ENCODE measurements at regions not wholly inside any gene's neighbourhood (a gene's known extent, or its start where the extent isn't known, plus 50 kb on each side); places are given as distances from the start of the nearest gene placed in this dataset.

GRCh38 chr9:116000748-116001329 is 152.8 kb upstream of the PAPPA start:
- no peak overlapping the region for H3K27ac Mint-ChIP-seq
- H3K4me3 Mint-ChIP-seq, result no peak overlapping the region
- Histone ChIP-seq H3K4me1 (ENCODE audit: control insufficient read depth in 1 of 2, extremely low read depth in 1 of 2, insufficient read depth in 2 of 2, low read length in 2 of 2) (no peaks in the 10 kb centered on the region), H3K36me3 (ENCODE audit: control insufficient read depth in 2 of 2, extremely low read depth in 1 of 2, insufficient read depth in 1 of 2, low read length in 1 of 2) (no peaks in the 10 kb centered on the region), H3K27ac (ENCODE audit: low read length) (no peak overlapping the region), H3K9me3 (no peaks in the 10 kb centered on the region), H3K27me3 (replicated peaks in 1 of 2; ENCODE audit: control insufficient read depth in 2 of 2, extremely low read depth in 1 of 2, insufficient read depth in 2 of 2, low read length in 1 of 2) (no peaks in the 10 kb centered on the region), H3K4me3 (ENCODE audit: control insufficient read depth in 1 of 2, extremely low read depth in 1 of 2, low read length in 1 of 2) (no peak overlapping the region)
- ATAC-seq (replicated peaks in 1 of 4), result no peak
- H3K9me3 Mint-ChIP-seq, result peaks cover 0 to 2% (median 0%) of the 10 kb centered on the region in 3 donors
- DNase-seq, result no peak
- no peaks in the 10 kb centered on the region for H3K36me3 Mint-ChIP-seq
- no peaks in the 10 kb centered on the region for H3K27me3 Mint-ChIP-seq
- H3K4me1 Mint-ChIP-seq, result no peaks in the 10 kb centered on the region
- ChIA-PET POLR2A (no interaction called here), CTCF (no interaction called here)
- WGBS (ENCODE audit: insufficient coverage), result 80% methylated on average over 1 of the region's 4 CpGs

GRCh38 chr9:116002181-116002580 is 151.4 kb upstream of the PAPPA start:
- Histone ChIP-seq H3K9me3 (no peaks in the 10 kb centered on the region), H3K4me3 (ENCODE audit: control insufficient read depth in 1 of 2, extremely low read depth in 1 of 2, low read length in 1 of 2) (no peak overlapping the region), H3K27me3 (replicated peaks in 1 of 2; ENCODE audit: control insufficient read depth in 2 of 2, extremely low read depth in 1 of 2, insufficient read depth in 2 of 2, low read length in 1 of 2) (no peaks in the 10 kb centered on the region), H3K4me1 (ENCODE audit: control insufficient read depth in 1 of 2, extremely low read depth in 1 of 2, insufficient read depth in 2 of 2, low read length in 2 of 2) (no peaks in the 10 kb centered on the region), H3K27ac (ENCODE audit: low read length) (no peak overlapping the region), H3K36me3 (ENCODE audit: control insufficient read depth in 2 of 2, extremely low read depth in 1 of 2, insufficient read depth in 1 of 2, low read length in 1 of 2) (no peaks in the 10 kb centered on the region)
- Mint-ChIP-seq H3K27me3 (no peaks in the 10 kb centered on the region), H3K4me1 (no peaks in the 10 kb centered on the region), H3K4me3 (no peak overlapping the region), H3K27ac (no peak overlapping the region), H3K36me3 (no peaks in the 10 kb centered on the region), H3K9me3 (peaks cover 0 to 2% (median 0%) of the 10 kb centered on the region in 3 donors)
- ATAC-seq (replicated peaks in 1 of 4) (no peak), DNase-seq (no peak)
- CTCF ChIA-PET, result no interaction called here
- WGBS (ENCODE audit: insufficient coverage), result no CpG with 5 or more reads among the region's 5 CpGs
- POLR2A ChIA-PET, result no interaction called here

- no peak overlapping the region for H3K4me3 ChIP-seq (ENCODE audit: control insufficient read depth in 1 of 2, extremely low read depth in 1 of 2, low read length in 1 of 2)
- ATAC-seq (replicated peaks in 1 of 4) (no peak), DNase-seq (no peak)
- POLR2A ChIA-PET, result no interaction called here
- CTCF ChIA-PET, result no interaction called here
- no peaks in the 10 kb centered on the region for H3K36me3 ChIP-seq (ENCODE audit: control insufficient read depth in 2 of 2, extremely low read depth in 1 of 2, insufficient read depth in 1 of 2, low read length in 1 of 2)
- Mint-ChIP-seq H3K9me3 (peaks cover 0 to 2% (median 0%) of the 10 kb centered on the region in 3 donors), H3K27me3 (no peaks in the 10 kb centered on the region), H3K27ac (no peak overlapping the region), H3K36me3 (no peaks in the 10 kb centered on the region), H3K4me1 (no peaks in the 10 kb centered on the region), H3K4me3 (no peak overlapping the region)
- no peaks in the 10 kb centered on the region for H3K4me1 ChIP-seq (ENCODE audit: control insufficient read depth in 1 of 2, extremely low read depth in 1 of 2, insufficient read depth in 2 of 2, low read length in 2 of 2)
- no peaks in the 10 kb centered on the region for H3K9me3 ChIP-seq
- 56% methylated on average over 3 of the region's 3 CpGs for WGBS (ENCODE audit: insufficient coverage)
- no peak overlapping the region for H3K27ac ChIP-seq (ENCODE audit: low read length)
- H3K27me3 ChIP-seq (replicated peaks in 1 of 2; ENCODE audit: control insufficient read depth in 2 of 2, extremely low read depth in 1 of 2, insufficient read depth in 2 of 2, low read length in 1 of 2), result no peaks in the 10 kb centered on the region
These were observed 151.0 kb upstream of the PAPPA start for GRCh38 chr9:116002624-116003023.

GRCh38 chr9:116003397-116003796 is 150.2 kb upstream of the PAPPA start:
- DNase-seq (no peak), ATAC-seq (replicated peaks in 1 of 4) (no peak)
- no CpG with 5 or more reads among the region's 1 CpG for WGBS (ENCODE audit: insufficient coverage)
- ChIA-PET CTCF (no interaction called here), POLR2A (no interaction called here)
- Mint-ChIP-seq H3K4me1 (no peaks in the 10 kb centered on the region), H3K36me3 (no peaks in the 10 kb centered on the region), H3K27ac (no peak overlapping the region), H3K4me3 (no peak overlapping the region), H3K27me3 (no peaks in the 10 kb centered on the region), H3K9me3 (peaks cover 0 to 2% (median 0%) of the 10 kb centered on the region in 3 donors)
- Histone ChIP-seq H3K4me1 (ENCODE audit: control insufficient read depth in 1 of 2, extremely low read depth in 1 of 2, insufficient read depth in 2 of 2, low read length in 2 of 2) (no peaks in the 10 kb centered on the region), H3K27me3 (replicated peaks in 1 of 2; ENCODE audit: control insufficient read depth in 2 of 2, extremely low read depth in 1 of 2, insufficient read depth in 2 of 2, low read length in 1 of 2) (no peaks in the 10 kb centered on the region), H3K36me3 (ENCODE audit: control insufficient read depth in 2 of 2, extremely low read depth in 1 of 2, insufficient read depth in 1 of 2, low read length in 1 of 2) (no peaks in the 10 kb centered on the region), H3K27ac (ENCODE audit: low read length) (no peak overlapping the region), H3K9me3 (no peaks in the 10 kb centered on the region), H3K4me3 (ENCODE audit: control insufficient read depth in 1 of 2, extremely low read depth in 1 of 2, low read length in 1 of 2) (no peak overlapping the region)

- H3K4me3 ChIP-seq (ENCODE audit: control insufficient read depth in 1 of 2, extremely low read depth in 1 of 2, low read length in 1 of 2), result no peak overlapping the region
- Mint-ChIP-seq H3K27ac (no peak overlapping the region), H3K27me3 (no peaks in the 10 kb centered on the region), H3K9me3 (peaks cover 0 to 10% (median 0%) of the 10 kb centered on the region in 3 donors), H3K4me3 (no peak overlapping the region), H3K36me3 (no peaks in the 10 kb centered on the region), H3K4me1 (no peaks in the 10 kb centered on the region)
- no peak overlapping the region for H3K27ac ChIP-seq (ENCODE audit: low read length)
- H3K27me3 ChIP-seq (replicated peaks in 1 of 2; ENCODE audit: control insufficient read depth in 2 of 2, extremely low read depth in 1 of 2, insufficient read depth in 2 of 2, low read length in 1 of 2), result no peaks in the 10 kb centered on the region
- WGBS (ENCODE audit: insufficient coverage), result no CpG with 5 or more reads among the region's 2 CpGs
- no peaks in the 10 kb centered on the region for H3K4me1 ChIP-seq (ENCODE audit: control insufficient read depth in 1 of 2, extremely low read depth in 1 of 2, insufficient read depth in 2 of 2, low read length in 2 of 2)
- H3K9me3 ChIP-seq, result no peaks in the 10 kb centered on the region
- CTCF ChIA-PET, result no interaction called here
- DNase-seq (no peak), ATAC-seq (replicated peaks in 1 of 4) (no peak)
- no peaks in the 10 kb centered on the region for H3K36me3 ChIP-seq (ENCODE audit: control insufficient read depth in 2 of 2, extremely low read depth in 1 of 2, insufficient read depth in 1 of 2, low read length in 1 of 2)
- POLR2A ChIA-PET, result no interaction called here
These were observed 148.4 kb upstream of the PAPPA start for GRCh38 chr9:116005205-116005604.

- Histone ChIP-seq H3K4me3 (ENCODE audit: control insufficient read depth in 1 of 2, extremely low read depth in 1 of 2, low read length in 1 of 2) (no peak overlapping the region), H3K9me3 (no peaks in the 10 kb centered on the region), H3K4me1 (ENCODE audit: control insufficient read depth in 1 of 2, extremely low read depth in 1 of 2, insufficient read depth in 2 of 2, low read length in 2 of 2) (no peaks in the 10 kb centered on the region), H3K27me3 (replicated peaks in 1 of 2; ENCODE audit: control insufficient read depth in 2 of 2, extremely low read depth in 1 of 2, insufficient read depth in 2 of 2, low read length in 1 of 2) (no peaks in the 10 kb centered on the region), H3K27ac (ENCODE audit: low read length) (no peak overlapping the region), H3K36me3 (ENCODE audit: control insufficient read depth in 2 of 2, extremely low read depth in 1 of 2, insufficient read depth in 1 of 2, low read length in 1 of 2) (no peaks in the 10 kb centered on the region)
- Mint-ChIP-seq H3K27me3 (no peaks in the 10 kb centered on the region), H3K27ac (no peak overlapping the region), H3K9me3 (peaks cover 0 to 9% (median 5%) of the 10 kb centered on the region in 3 donors), H3K4me1 (no peaks in the 10 kb centered on the region), H3K36me3 (no peaks in the 10 kb centered on the region), H3K4me3 (no peak overlapping the region)
- DNase-seq (no peak), ATAC-seq (replicated peaks in 1 of 4) (no peak)
- CTCF ChIA-PET, result no interaction called here
- POLR2A ChIA-PET, result no interaction called here
- 67% methylated on average over 1 of the region's 2 CpGs for WGBS (ENCODE audit: insufficient coverage)
These were observed 145.8 kb upstream of the PAPPA start for GRCh38 chr9:116007824-116008223.

GRCh38 chr9:116008278-116008677 is 145.3 kb upstream of the PAPPA start:
- no peaks in the 10 kb centered on the region for H3K36me3 Mint-ChIP-seq
- WGBS (ENCODE audit: insufficient coverage), result 57% methylated on average over 2 of the region's 5 CpGs
- ATAC-seq (replicated peaks in 1 of 4), result no peak
- no peak for DNase-seq
- peaks cover 0 to 12% (median 5%) of the 10 kb centered on the region in 3 donors for H3K9me3 Mint-ChIP-seq
- no peak overlapping the region for H3K27ac Mint-ChIP-seq
- H3K27me3 Mint-ChIP-seq, result no peaks in the 10 kb centered on the region
- no peaks in the 10 kb centered on the region for H3K4me1 Mint-ChIP-seq
- CTCF ChIA-PET, result no interaction called here
- POLR2A ChIA-PET, result no interaction called here
- no peaks in the 10 kb centered on the region for H3K27me3 ChIP-seq (replicated peaks in 1 of 2; ENCODE audit: control insufficient read depth in 2 of 2, extremely low read depth in 1 of 2, insufficient read depth in 2 of 2, low read length in 1 of 2)
- no peak overlapping the region for H3K27ac ChIP-seq (ENCODE audit: low read length)
- no peaks in the 10 kb centered on the region for H3K4me1 ChIP-seq (ENCODE audit: control insufficient read depth in 1 of 2, extremely low read depth in 1 of 2, insufficient read depth in 2 of 2, low read length in 2 of 2)
- no peak overlapping the region for H3K4me3 Mint-ChIP-seq
- H3K4me3 ChIP-seq (ENCODE audit: control insufficient read depth in 1 of 2, extremely low read depth in 1 of 2, low read length in 1 of 2), result no peak overlapping the region
- no peaks in the 10 kb centered on the region for H3K36me3 ChIP-seq (ENCODE audit: control insufficient read depth in 2 of 2, extremely low read depth in 1 of 2, insufficient read depth in 1 of 2, low read length in 1 of 2)
- no peaks in the 10 kb centered on the region for H3K9me3 ChIP-seq

All from T-cell (primary cell).